22Rv1 (cell line): ENCODE measurements at regions not wholly inside any gene's neighbourhood (a gene's known extent, or its start where the extent isn't known, plus 50 kb on each side); places are given as distances from the start of the nearest gene placed in this dataset.
A peak's percentile ranks its signal among the peaks of the same experiment; 100 is the strongest.
"Not testable (repeated sequence)": the region's sequence is repeated elsewhere in the genome, so short reads cannot be mapped to it uniquely, and the experiment has no call there.

Experiments used
- H3K27ac ChIP-seq: fragments of 450-650 bp; 2 replicates; pipeline ENCODE4 v1.5.1; 2017
- ZFX ChIP-seq: fragments of 450-650 bp; IDR thresholded peaks from 2 replicates; pipeline ENCODE4 v1.6.1; 2017; ENCODE audit warnings: antibody characterized with exemption, borderline replicate concordance
- TF ChIP-seq, protein P1 (sequence below): fragments of 450-650 bp; IDR thresholded peaks from 2 replicates; pipeline ENCODE4 v1.5.1; 2017; ENCODE audit warnings: mild to moderate bottlenecking

DNA sequence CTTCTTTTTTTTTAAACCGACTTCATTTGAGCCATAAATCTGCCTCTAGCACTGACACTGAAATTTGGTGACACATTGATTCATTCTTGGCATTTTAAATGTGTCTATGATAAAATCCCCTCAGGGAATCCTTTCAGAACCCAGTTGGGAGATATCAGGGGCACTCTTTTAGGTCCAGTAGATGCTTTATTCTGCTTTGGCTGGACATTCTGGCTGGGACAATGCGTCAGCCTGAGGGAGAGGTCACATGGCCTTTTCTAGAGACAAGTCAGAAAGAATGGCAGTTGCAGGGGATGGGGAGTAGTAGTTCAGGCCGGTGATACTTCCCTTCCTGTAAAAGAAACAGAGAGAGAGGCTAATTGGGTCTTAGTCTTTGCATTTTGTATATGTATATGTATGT, 63.1 kb downstream of the TRIM43 start:
- H3K27ac ChIP-seq, result not testable (repeated sequence)

DNA sequence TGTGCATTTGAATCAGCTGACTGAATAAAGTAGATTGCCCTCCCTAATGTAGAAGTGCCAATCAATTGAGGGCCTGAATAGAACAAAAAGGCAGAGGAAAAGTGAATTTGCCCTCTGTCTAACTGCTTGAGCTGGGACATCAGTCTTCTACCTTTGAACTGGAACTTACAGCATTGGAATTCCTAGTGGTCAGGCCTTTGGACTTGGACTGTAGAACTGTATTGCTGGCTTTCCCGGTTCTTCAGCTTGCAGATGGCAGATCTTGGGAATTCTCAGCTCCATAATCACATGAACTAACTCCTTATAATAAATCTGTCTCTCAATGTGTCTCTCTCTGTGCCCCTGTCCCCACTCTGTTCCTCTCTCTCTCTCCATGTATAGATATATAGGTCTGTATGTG, 64.8 kb downstream of the TRIM43 start:
- H3K27ac ChIP-seq, result not testable (repeated sequence)

DNA sequence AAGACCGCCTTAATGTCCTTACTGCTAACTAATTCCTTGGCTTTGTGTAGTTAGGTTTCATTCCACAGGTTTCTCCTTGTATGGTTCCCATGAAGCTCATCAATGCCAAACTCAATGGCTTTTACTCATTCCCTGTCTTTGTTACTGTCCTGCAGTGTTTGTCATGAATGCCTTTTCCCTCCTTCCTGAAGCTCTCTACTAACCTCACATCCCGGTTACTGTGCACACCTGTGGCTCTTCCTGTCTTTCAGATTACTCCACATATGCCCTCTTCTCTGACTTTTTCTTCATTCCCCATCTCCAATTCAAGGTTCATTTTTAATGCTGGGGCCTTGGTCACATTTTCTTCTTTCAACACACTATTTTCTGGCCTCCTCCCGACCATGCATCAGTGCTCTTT, 66.1 kb downstream of the TRIM43 start:
- H3K27ac ChIP-seq, result not testable (repeated sequence)

DNA sequence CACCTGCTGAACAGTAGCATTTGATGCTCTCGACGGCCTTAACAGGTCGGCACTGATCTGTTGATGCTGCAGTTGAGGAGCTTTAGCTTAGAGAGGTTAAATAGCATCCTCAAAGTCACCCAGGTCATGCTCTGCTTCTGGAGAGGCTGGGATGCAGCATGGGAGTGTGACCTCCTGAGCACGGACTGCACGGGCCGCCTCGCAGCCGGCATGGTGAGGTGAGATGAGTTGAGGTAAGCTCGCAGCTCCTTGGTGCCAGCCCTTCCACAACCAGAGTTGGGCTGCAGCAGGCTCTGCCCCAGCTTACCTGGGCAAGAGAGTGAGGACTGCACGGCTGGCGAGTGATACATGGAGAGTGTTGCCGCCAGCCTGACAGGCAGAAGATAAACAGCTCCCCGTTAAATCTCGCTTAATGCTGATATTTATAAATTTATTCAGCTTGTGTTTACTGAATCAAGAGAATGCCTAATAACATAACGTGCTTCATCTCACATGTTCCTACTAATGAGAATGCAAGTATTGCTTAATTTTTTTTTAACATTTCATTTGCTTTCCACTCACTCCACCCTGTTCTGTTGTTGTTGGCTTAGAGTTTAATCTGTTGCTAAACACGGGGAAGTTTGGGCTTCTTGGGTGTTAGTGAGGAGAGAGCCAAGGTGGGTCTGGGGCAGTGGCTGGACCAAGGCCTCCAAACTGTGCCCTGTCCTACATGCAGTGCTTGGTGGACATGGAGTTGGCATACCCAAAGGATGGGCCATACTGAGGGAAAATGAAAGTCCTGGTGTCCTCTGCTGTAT, 69.2 kb downstream of the TRIM43 start:
- not testable (repeated sequence) for H3K27ac ChIP-seq

DNA sequence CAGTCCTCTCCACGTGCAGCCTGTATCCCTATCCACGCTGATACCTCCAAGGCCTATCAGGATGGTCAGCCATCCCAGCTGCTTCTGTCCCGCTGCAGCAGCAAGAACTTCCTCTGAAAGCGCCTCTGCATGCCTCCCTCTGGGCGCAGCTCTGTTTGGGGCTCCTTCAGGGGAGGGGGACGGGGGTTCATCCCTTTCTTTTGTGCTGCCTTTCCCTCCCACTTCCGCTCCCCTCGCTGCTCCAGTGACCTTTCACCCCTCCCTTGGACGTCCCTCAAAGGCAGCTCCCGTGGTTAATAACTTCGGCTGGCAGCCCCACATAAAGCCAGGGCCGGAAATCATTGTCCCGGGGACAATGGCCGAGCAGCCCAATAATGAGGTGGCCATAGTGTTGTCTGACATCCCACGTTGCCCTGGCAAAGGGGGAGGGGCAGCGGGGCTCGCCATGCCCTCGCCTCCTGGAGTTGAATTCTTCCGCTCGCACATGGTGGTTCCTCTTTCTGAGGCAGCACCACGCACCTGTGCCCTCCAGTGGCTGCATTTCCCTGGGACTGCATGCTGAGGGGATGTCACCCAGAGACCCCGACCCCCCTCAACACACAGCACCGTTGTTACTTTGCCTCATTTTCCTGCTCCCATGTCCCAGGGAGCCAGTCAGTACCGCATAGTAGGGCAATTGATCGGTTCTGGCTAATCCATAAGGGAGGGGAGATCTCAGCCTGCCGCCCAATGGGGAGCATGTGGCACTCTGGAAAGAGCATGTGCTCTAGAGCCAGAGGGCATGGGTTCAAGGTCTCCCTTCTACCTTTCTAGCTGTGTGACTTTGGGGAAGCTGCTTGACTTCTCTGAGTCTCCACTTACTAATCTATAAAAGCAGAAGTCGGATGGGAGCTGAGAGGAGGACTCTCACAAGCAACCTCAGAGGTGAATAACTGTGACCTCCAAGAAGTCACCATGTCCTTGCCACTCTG, 72.0 kb downstream of the TRIM43 start:
- not testable (repeated sequence) for H3K27ac ChIP-seq

DNA sequence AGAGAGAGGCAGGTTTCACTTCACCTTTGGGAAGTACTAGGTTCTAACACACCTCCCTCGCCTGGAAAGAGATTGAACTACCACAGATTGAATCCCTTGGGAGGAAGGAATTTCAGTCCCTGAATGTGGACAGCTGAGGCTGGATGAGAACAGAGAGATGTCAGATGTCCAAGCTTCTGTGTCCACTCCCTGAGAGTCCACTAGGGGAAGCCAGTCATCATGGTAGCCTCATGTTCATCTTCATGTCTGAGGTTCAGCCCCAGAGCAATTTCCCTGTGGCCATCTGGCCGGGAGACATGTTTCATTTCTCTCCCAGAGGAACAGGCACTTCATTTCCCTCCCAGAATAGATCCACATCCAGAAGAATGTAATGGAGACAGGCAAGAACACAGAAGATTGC, 74.8 kb downstream of the TRIM43 start:
- not testable (repeated sequence) for H3K27ac ChIP-seq
- TF ChIP-seq, protein P1, sequence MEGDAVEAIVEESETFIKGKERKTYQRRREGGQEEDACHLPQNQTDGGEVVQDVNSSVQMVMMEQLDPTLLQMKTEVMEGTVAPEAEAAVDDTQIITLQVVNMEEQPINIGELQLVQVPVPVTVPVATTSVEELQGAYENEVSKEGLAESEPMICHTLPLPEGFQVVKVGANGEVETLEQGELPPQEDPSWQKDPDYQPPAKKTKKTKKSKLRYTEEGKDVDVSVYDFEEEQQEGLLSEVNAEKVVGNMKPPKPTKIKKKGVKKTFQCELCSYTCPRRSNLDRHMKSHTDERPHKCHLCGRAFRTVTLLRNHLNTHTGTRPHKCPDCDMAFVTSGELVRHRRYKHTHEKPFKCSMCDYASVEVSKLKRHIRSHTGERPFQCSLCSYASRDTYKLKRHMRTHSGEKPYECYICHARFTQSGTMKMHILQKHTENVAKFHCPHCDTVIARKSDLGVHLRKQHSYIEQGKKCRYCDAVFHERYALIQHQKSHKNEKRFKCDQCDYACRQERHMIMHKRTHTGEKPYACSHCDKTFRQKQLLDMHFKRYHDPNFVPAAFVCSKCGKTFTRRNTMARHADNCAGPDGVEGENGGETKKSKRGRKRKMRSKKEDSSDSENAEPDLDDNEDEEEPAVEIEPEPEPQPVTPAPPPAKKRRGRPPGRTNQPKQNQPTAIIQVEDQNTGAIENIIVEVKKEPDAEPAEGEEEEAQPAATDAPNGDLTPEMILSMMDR, result peak; percentile 18; the same call in 1 of the 2 replicates

DNA sequence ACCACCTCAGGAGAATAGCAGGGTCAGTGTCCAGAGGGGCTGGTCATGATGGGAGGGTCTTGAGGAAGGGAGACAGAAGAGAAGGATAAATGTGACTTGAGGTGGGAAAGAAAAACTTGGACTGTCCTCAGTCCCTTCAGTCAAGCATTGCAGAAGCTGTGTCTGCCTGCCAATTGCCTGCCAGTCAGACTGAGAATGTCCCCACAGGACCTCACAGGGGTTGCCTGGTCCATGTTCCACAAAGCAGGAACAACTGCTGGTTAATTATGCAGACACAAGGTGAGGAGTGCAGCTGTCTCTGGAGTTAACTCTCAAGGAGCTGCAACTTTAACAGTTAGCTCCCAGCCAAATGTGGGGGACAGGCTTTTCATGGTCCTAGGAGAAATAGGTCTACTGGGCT, 75.7 kb downstream of the TRIM43 start:
- TF ChIP-seq ZFX, result no peak
- TF ChIP-seq, protein P1, result no peak

DNA sequence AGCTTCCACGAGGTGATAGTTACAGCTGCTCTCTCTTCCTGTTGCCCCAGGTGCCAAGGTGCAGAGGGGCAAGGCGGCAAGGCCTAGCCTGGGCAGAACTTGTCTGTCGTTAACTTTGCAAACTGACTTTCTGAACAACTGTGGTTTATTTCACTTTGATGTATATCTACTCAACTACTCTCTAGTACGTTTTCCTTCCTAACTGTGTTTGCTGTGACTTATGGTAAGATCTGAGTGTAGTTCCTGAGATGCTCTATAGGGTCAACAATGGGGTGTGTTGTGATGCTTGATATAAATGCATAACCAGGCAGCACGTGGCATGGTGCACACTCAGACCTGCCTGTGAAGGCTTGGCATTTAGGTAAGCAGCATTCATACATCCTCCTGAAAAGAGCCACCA, 77.1 kb downstream of the TRIM43 start:
- H3K27ac ChIP-seq, result not testable (repeated sequence)

More for the DNA sequence above, 75.7 kb downstream of the TRIM43 start:
- H3K27ac ChIP-seq, result no peak overlapping the region

DNA sequence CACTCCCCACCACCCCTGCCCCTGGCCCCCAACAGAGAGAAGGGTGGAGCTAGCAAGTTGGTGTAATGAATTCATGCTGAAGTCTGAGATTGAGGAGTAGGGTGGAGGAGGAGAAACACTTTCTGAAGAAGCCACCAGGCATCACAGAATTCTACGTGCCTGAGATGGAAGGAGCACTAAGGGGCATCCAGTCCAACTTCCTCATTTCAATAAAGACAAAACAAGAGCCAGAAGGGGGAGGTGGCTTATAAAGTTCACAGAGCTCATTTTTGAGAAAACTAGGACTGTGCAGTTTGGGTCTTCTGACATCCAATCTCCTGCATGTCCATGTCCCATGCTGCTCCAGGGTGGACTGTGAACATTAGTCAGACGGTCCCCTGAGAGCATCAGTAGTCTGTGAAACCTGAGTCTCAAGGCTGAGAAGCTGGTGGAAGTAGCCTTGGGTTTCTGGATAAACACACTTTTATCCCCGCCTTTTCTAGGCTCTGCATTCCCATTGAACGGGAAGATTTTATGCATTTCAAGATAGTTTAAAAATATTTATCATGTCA, 77.7 kb downstream of the TRIM43 start:
- no peak overlapping the region for H3K27ac ChIP-seq
- TF ChIP-seq, protein P1, result no peak
- TF ChIP-seq ZFX, result no peak

DNA sequence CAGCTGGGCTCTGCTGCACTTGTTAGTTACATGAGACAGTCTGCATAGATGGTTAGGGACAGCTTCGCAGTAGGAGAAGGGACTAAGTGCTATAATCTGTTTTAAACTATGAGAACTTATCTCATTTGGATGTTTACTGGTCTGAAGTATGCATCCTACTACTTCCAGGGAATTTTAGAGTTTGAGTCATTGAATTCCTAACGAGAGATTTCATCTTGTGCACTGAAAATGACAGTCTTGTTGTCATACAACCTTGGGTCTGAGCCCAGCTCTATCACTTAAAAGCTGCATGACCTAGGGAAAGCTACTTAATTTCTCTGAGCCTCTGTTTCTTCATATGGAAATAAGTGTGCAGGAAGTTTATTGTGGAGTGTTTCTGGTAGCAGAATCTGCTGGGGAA, 78.4 kb downstream of the TRIM43 start:
- TF ChIP-seq, protein P1, result no peak
- TF ChIP-seq ZFX, result no peak
- H3K27ac ChIP-seq, result no peak overlapping the region
